Lower lobe of right lung (tissue), 2 donors: ENCODE measurements at regions not wholly inside any gene's neighbourhood (a gene's known extent, or its start where the extent isn't known, plus 50 kb on each side); places are given as distances from the start of the nearest gene placed in this dataset.

Experiments
- ATAC-seq, 2 donors: fragments of 200-7000 bp; cut with Tn5 transposase; one replicate each; pipeline ENCODE4 v1.9.1; 2020 to 2022; ENCODE audit warnings: mild to moderate bottlenecking in 2 of 2, moderate library complexity in 2 of 2
- DNase-seq: peaks from one replicate; pipeline ENCODE4 v3.0.0-alpha.2; 2020
- H3K27ac ChIP-seq: fragments of 200-600 bp; one replicate; pipeline ENCODE4 v1.8.0; 2022
- H3K27me3 ChIP-seq: fragments of 200-600 bp; one replicate; pipeline ENCODE4 v1.8.0; 2022; ENCODE audit warnings: low read depth
- H3K36me3 ChIP-seq: fragments of 200-600 bp; one replicate; pipeline ENCODE4 v1.8.0; 2022; ENCODE audit warnings: mild to moderate bottlenecking
- H3K4me1 ChIP-seq: fragments of 200-600 bp; one replicate; pipeline ENCODE4 v1.8.0; 2022
- H3K4me3 ChIP-seq: fragments of 200-600 bp; one replicate; pipeline ENCODE4 v1.8.0; 2022; ENCODE audit warnings: mild to moderate bottlenecking
- H3K9me3 ChIP-seq: fragments of 200-600 bp; one replicate; pipeline ENCODE4 v1.8.0; 2022
- intact Hi-C: fragments of 100-400 bp; cut with DNase I; formaldehyde crosslinking; loops from one replicate; pipeline ENCODE4 v1.11.0; 2022
- TF ChIP-seq, protein P1 (sequence below): fragments of 200-600 bp; IDR thresholded peaks from one replicate; pipeline ENCODE4 v1.8.0; 2022; ENCODE audit warnings: antibody characterized with exemption, mild to moderate bottlenecking
- donor health status: DM: no; HTN: yes; CAD: no; lungs with severe emphysema.

DNA sequence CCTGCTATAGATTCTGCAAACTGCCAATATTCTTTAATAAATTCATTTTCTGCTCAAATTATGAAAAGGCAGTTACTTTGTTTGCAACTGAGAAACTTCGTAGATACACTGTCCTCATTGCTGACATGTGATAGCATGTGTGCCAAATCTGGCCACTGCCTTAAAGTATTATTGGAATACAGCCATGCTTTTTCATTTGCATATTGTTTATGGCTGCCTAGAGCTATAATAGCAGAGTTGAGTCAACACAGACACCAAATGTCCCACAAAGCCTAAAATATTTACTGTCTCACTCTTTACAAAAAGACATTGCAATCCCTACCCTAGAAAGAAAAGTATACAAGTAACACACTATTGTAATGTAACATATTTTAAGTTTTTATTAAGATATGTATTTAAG, 647.4 kb downstream of the XPNPEP1 start:
- TF ChIP-seq, protein P1, sequence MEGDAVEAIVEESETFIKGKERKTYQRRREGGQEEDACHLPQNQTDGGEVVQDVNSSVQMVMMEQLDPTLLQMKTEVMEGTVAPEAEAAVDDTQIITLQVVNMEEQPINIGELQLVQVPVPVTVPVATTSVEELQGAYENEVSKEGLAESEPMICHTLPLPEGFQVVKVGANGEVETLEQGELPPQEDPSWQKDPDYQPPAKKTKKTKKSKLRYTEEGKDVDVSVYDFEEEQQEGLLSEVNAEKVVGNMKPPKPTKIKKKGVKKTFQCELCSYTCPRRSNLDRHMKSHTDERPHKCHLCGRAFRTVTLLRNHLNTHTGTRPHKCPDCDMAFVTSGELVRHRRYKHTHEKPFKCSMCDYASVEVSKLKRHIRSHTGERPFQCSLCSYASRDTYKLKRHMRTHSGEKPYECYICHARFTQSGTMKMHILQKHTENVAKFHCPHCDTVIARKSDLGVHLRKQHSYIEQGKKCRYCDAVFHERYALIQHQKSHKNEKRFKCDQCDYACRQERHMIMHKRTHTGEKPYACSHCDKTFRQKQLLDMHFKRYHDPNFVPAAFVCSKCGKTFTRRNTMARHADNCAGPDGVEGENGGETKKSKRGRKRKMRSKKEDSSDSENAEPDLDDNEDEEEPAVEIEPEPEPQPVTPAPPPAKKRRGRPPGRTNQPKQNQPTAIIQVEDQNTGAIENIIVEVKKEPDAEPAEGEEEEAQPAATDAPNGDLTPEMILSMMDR = no peak
- Histone ChIP-seq H3K27ac (no peak overlapping the region), H3K9me3 (no peaks in the 10 kb centered on the region), H3K4me3 (no peak overlapping the region), H3K4me1 (no peaks in the 10 kb centered on the region), H3K36me3 (no peaks in the 10 kb centered on the region), H3K27me3 (no peaks in the 10 kb centered on the region)
- no peak for ATAC-seq
- no peak for DNase-seq
- intact Hi-C loops = no loop called here

DNA sequence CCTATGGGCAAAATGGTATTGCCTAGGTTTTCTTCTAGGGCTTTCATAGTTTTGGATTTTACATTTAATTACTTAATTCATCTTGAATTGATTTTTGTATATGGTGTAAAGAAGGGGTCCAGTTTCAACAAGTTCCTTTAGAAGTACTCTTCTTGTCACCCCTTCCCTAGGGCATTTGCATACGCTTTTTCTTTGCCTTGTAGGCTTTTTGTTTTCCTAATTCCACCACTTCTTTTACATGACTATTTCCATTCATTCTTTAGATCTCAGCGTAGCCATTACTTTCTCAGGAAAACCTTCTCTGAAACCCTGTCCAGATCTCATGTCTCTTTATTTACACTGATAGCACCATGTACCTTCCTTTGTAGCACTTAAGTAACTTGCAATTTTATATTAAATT, 648.6 kb downstream of the XPNPEP1 start:
- H3K27ac ChIP-seq = no peak overlapping the region
- intact Hi-C loops = no loop called here
- H3K4me1 ChIP-seq = no peaks in the 10 kb centered on the region
- ATAC-seq (no peak), DNase-seq (no peak)
- no peaks in the 10 kb centered on the region for H3K36me3 ChIP-seq
- H3K27me3 ChIP-seq = no peaks in the 10 kb centered on the region
- H3K4me3 ChIP-seq = no peak overlapping the region
- no peaks in the 10 kb centered on the region for H3K9me3 ChIP-seq
- TF ChIP-seq, protein P1 = no peak

DNA sequence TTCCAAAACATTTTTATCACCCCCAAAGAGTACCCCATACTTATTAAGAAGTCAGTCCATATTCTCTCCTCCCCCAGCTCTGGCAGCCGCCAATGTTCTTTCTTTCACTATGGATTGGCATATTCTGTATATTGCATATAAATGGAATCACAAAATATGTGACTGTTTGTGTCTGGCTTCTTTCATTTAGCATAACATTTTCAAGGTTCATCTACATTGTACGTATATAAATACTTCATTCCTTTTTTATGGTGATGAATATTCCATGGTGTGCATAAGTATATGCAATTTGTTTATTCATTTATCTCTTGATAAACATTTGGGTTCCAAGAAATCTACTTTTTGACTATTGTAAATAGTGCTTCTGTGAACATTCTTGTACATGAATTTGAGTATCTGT, 653.1 kb downstream of the XPNPEP1 start:
- Histone ChIP-seq H3K9me3 (no peaks in the 10 kb centered on the region), H3K27me3 (no peaks in the 10 kb centered on the region), H3K36me3 (no peaks in the 10 kb centered on the region), H3K27ac (no peak overlapping the region), H3K4me1 (no peaks in the 10 kb centered on the region), H3K4me3 (no peak overlapping the region)
- ATAC-seq (no peak), DNase-seq (no peak)
- TF ChIP-seq, protein P1 = no peak
- intact Hi-C loops = no loop called here

DNA sequence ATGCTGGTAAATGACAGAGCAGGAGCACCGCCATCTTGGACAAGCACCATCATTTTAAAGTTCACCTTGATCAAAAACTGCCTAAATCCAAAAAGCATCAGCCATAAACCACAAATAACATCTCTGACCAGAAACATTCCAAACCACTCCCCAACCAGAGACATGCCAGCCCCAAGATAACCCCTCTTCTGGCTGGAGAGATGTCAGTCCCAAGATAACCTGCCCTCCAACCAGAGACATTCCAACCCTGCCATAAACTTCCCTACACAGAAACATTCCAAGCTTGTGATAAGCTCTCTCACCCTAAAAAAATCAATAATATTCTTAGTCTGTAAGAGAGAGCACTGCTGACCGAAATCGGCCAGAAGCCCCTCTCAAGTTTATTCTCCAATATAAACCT, 659.3 kb downstream of the XPNPEP1 start:
- Histone ChIP-seq H3K4me1 (no peaks in the 10 kb centered on the region), H3K4me3 (no peak overlapping the region), H3K27me3 (no peaks in the 10 kb centered on the region), H3K36me3 (no peaks in the 10 kb centered on the region), H3K27ac (no peak overlapping the region), H3K9me3 (no peaks in the 10 kb centered on the region)
- TF ChIP-seq, protein P1 = no peak
- intact Hi-C loops = no loop called here
- no peak for ATAC-seq
- DNase-seq = no peak

DNA sequence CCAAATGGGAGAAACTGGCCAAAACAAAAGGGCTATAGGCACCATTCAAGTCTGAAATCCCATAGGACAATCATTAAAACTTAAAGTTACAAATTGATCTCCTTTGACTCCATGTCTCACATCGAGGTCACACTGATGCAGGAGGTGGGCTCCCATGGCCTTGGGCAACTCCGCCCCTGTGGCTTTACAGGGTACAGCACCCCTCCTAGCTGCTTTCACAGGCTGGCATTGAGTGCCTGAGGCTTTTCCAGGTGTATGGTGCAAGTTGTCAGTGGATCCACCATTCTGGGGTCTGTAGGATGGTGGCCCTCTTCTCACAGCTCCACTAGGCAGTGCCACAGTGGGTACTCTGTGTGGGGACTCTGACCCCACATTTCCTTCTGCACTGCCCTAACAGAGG, 662.1 kb downstream of the XPNPEP1 start:
- intact Hi-C loops = no loop called here
- no peak for ATAC-seq

More for the DNA sequence above, 662.1 kb downstream of the XPNPEP1 start:
- Histone ChIP-seq H3K27ac (no peak overlapping the region), H3K9me3 (no peaks in the 10 kb centered on the region), H3K4me1 (no peaks in the 10 kb centered on the region), H3K27me3 (no peaks in the 10 kb centered on the region), H3K4me3 (no peak overlapping the region), H3K36me3 (no peaks in the 10 kb centered on the region)
- TF ChIP-seq, protein P1 = no peak
- no peak for DNase-seq
